GM12891 (cell line): ENCODE measurements at regions not wholly inside any gene's neighbourhood (a gene's known extent, or its start where the extent isn't known, plus 50 kb on each side); places are given as distances from the start of the nearest gene placed in this dataset.

Experiments
- PAX5 ChIP-seq: IDR thresholded peaks from 2 replicates; pipeline ENCODE4 v1.6.1; 2011; ENCODE audit warnings: low read length, moderate library complexity, mild to moderate bottlenecking; ENCODE audit not compliant: insufficient read depth, severe bottlenecking
- POLR2A ChIP-seq: IDR thresholded peaks from 2 replicates; pipeline ENCODE4 v1.6.1; 2011; ENCODE audit warnings: low read depth, low read length, control low read depth
- POLR2AphosphoS5 ChIP-seq: IDR thresholded peaks from 2 replicates; pipeline ENCODE4 v1.6.1; 2011; ENCODE audit warnings: low read depth, low read length, control low read depth
- SPI1 ChIP-seq: IDR thresholded peaks from 2 replicates; pipeline ENCODE4 v1.6.1; 2011; ENCODE audit warnings: low read depth, low read length, control low read depth
- TAF1 ChIP-seq: IDR thresholded peaks from 2 replicates; pipeline ENCODE4 v1.6.1; 2011; ENCODE audit warnings: low read depth, low read length, control low read depth

DNA sequence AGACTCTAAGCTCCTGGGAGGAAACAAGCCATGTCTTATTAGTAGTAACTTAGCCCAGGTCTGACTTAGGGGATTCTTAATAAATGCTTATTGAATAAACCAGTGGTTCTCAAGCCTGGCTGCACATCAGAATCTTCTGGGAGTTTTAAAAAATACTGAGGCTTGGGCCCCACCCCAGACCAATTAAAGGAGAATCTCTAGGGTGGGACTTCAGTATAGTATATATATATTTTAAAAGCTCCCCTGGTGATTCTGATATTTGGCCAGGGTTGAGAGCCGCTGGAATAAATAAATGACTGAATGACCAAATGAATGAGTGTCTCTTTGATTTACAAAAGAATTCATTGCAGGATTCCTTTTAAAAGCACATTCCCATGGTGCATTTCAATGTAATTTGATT is 151.5 kb upstream of the GSC start:
- TF ChIP-seq POLR2A (no peak), POLR2AphosphoS5 (no peak), SPI1 (no peak), PAX5 (no peak), TAF1 (no peak)
